Sigmoid colon (tissue), 6 donors: ENCODE measurements at regions not wholly inside any gene's neighbourhood (a gene's known extent, or its start where the extent isn't known, plus 50 kb on each side); places are given as distances from the start of the nearest gene placed in this dataset.

Experiments
- DNase-seq: peaks from one replicate; pipeline ENCODE4 v3.0.0-alpha.2; 2019
- H3K27ac ChIP-seq, 4 donors: fragments of 200-600 bp; sonication (generic); one replicate each; pipeline ENCODE4 v1.5.1; 2016 to 2019; ENCODE audit warnings: mild to moderate bottlenecking in 1 of 4
- H3K27me3 ChIP-seq, 3 donors: fragments of 200-600 bp; sonication (generic); one replicate each; pipeline ENCODE4 v1.5.1; 2019; ENCODE audit warnings: mild to moderate bottlenecking in 1 of 3
- H3K36me3 ChIP-seq, 4 donors: fragments of 200-600 bp; sonication (generic); one replicate each; pipeline ENCODE4 v1.5.1; 2016 to 2019
- H3K4me1 ChIP-seq, 4 donors: fragments of 200-600 bp; sonication (generic); one replicate each; pipeline ENCODE4 v1.5.1; 2017 to 2019
- H3K4me3 ChIP-seq, 4 donors: fragments of 200-600 bp; sonication (generic); one replicate each; pipeline ENCODE4 v1.5.1; 2017 to 2019; ENCODE audit warnings: mild to moderate bottlenecking in 2 of 4, moderate library complexity in 1 of 4
- H3K9me3 ChIP-seq, 4 donors: fragments of 200-600 bp in 3 of 4; sonication (generic) in 3 of 4; one replicate each; pipeline versions ENCODE4 v1.5.1 to v1.6.1; 2013 to 2019
- CTCF ChIP-seq, 4 experiments: fragments of 450-650 bp in 3 of 4; fragments of 200-600 bp in 1 of 4; IDR thresholded peaks; one replicate each; pipeline ENCODE4 v1.5.1; 2016 to 2019; ENCODE audit warnings: antibody characterized with exemption in 4 of 4, mild to moderate bottlenecking in 3 of 4, moderate library complexity in 2 of 4
- EP300 ChIP-seq, 4 donors: sonication (generic); formaldehyde crosslinking; IDR thresholded peaks; one replicate each; pipeline ENCODE4 v1.6.1; 2017; ENCODE audit warnings: antibody characterized with exemption in 4 of 4
- POLR2A ChIP-seq, 2 donors: fragments of 450-650 bp; IDR thresholded peaks; one replicate each; pipeline ENCODE4 v1.6.1; 2016; ENCODE audit warnings: antibody characterized with exemption in 2 of 2, mild to moderate bottlenecking in 2 of 2, moderate library complexity in 2 of 2
- POLR2AphosphoS5 ChIP-seq, 4 donors: sonication (generic); formaldehyde crosslinking; IDR thresholded peaks; one replicate each; pipeline ENCODE4 v1.6.1; 2017; ENCODE audit warnings: antibody characterized with exemption in 4 of 4
- WGBS, 2 donors: extraction: QIAGEN DNeasy Blood & Tissue Kit; methylation state at CpG; one replicate each; pipeline ENCODE4 v1.1.7; 2013; 5-methylcytosine and 5-hydroxymethylcytosine counted together
- intact Hi-C: fragments of 100-400 bp; cut with DNase I; formaldehyde crosslinking; loops from one replicate; pipeline ENCODE4 v1.15.1; 2023
- donor health status: healthy with polysubstance abuse.
- donor health status: healthy.

GRCh38 chr9:106797299-106797698, 65.7 kb upstream of the ZNF462 start:
- no peak overlapping the region for H3K4me3 ChIP-seq
- DNase-seq: no peak
- H3K4me1 ChIP-seq: peaks cover 0 to 44% (median 38%) of the 10 kb centered on the region in 4 donors
- no peaks in the 10 kb centered on the region for H3K9me3 ChIP-seq
- 15 to 72% methylated on average over 2 of the region's 2 CpGs for WGBS, 2 donors
- H3K36me3 ChIP-seq: no peaks in the 10 kb centered on the region
- intact Hi-C loops: no loop called here
- TF ChIP-seq POLR2AphosphoS5 (IDR thresholded peaks at IDR 0.05) (no peak), CTCF (IDR thresholded peaks at IDR 0.05) (no peak), POLR2A (IDR thresholded peaks at IDR 0.05) (no peak), EP300 (IDR thresholded peaks at IDR 0.05) (no peak)
- H3K27ac ChIP-seq: peak overlapping the region in 1 of 4 donors; percentile 51
- no peaks in the 10 kb centered on the region for H3K27me3 ChIP-seq

DNA sequence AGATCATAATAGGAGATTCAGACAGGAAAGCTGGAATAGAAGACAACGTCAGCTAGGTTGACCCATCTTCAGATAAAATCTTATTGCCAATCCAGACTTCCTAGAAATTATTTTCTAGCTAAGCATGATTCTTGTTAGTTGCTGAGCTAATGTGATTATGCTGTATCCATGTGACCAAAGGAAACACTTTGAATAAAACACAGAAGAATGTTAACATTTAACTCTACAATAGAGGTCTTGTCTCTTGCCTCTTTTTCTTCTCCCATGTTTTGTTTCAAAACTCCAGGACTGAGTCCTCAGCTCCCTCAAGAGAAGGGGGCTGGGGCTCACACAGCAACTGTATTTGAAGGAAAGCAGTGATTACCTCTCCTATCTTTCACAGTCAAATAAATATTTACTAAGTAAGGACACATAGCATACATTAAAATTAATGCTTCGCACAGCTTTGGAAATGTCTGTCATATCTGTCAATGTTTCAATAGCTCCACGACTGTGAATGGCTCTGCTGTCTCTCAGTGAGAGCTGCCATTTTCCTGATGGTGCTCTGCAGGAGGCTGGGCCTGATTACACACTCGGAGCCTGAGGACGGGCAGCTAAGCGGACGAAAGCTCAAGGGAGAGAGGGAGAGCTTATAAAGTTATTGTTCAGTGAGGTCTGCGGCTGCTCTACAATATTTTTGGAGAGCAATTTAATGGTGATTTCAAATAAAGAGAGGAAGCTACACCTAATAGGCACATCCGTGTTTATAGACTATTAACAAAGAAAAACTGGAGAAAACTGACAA, 64.8 kb upstream of the ZNF462 start:
- peak overlapping the region in 3 of 4 donors; percentile 33 to 51 (median 33) for H3K27ac ChIP-seq
- H3K27me3 ChIP-seq: no peaks in the 10 kb centered on the region
- TF ChIP-seq CTCF (IDR thresholded peaks at IDR 0.05): no peak
- TF ChIP-seq POLR2A (IDR thresholded peaks at IDR 0.05): no peak
- no peak for TF ChIP-seq EP300 (IDR thresholded peaks at IDR 0.05)
- no peak for TF ChIP-seq POLR2AphosphoS5 (IDR thresholded peaks at IDR 0.05)
- peaks cover 0 to 44% (median 38%) of the 10 kb centered on the region in 4 donors for H3K4me1 ChIP-seq
- H3K9me3 ChIP-seq: no peaks in the 10 kb centered on the region
- 85 to 88% methylated on average over 9 of the region's 9 CpGs for WGBS, 2 donors
- H3K4me3 ChIP-seq: no peak overlapping the region
- intact Hi-C loops: no loop called here
- DNase-seq: no peak
- H3K36me3 ChIP-seq: no peaks in the 10 kb centered on the region

DNA sequence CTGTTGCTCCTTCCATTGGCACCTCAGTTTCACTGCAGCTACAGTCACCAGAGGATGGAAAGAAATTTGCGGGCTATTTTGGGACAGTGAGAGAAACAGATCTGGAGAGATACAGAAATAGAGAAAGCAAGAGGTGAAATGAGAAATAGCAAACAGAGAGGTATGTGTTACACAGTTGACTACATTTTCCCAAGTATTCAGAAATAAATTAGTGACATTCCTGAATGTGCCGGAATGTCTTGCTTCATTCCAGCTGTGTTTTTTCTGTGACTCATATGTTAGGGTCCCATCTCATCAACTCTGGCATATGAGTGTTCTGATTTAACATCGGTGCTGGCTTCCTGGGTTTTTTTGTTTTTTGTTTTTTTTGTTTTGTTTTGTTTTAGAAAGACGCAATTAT, 63.8 kb upstream of the ZNF462 start:
- no peak for TF ChIP-seq CTCF (IDR thresholded peaks at IDR 0.05)
- TF ChIP-seq EP300 (IDR thresholded peaks at IDR 0.05): no peak
- no peak for TF ChIP-seq POLR2AphosphoS5 (IDR thresholded peaks at IDR 0.05)
- no peak for TF ChIP-seq POLR2A (IDR thresholded peaks at IDR 0.05)
- Histone ChIP-seq H3K4me1 (peaks cover 0 to 44% (median 38%) of the 10 kb centered on the region in 4 donors), H3K4me3 (no peak overlapping the region), H3K9me3 (no peaks in the 10 kb centered on the region), H3K27ac (peak overlapping the region in 2 of 4 donors; percentile 33 to 51), H3K27me3 (no peaks in the 10 kb centered on the region), H3K36me3 (no peaks in the 10 kb centered on the region)
- intact Hi-C loops: no loop called here
- WGBS, 2 donors: 83 to 91% methylated on average over 4 of the region's 4 CpGs
- DNase-seq: no peak

DNA sequence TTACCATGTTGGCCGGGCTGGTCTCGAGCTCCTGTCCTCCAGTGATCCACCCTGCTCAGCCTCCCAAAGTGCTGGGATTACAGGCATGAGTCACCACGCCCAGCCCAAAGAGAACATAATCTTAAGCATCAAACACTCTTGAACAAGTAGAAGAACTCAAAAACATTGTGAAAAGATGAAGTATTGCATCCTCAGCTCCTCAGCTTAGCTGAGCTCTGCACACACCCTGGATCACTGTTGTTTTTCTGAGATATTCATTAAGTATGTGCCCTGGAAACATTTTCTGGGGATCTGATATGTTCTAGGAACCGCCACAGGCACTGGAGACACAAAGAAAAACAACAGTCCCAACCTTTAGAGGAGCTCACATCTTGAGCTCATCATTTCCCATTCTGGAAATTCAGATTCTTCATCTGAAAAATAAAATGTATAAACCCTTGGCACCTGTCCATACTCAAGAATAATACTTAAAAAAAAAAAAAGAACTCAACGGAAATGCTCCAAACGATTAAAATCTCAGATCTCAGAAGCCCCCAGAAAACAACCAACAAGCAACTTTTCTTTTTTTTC, 62.2 kb upstream of the ZNF462 start:
- no peak overlapping the region for H3K27ac ChIP-seq
- no peaks in the 10 kb centered on the region for H3K27me3 ChIP-seq
- no peak for DNase-seq
- 91 to 92% methylated on average over 6 of the region's 6 CpGs for WGBS, 2 donors
- intact Hi-C loops: no loop called here
- H3K4me3 ChIP-seq: no peak overlapping the region
- no peaks in the 10 kb centered on the region for H3K36me3 ChIP-seq
- TF ChIP-seq EP300 (IDR thresholded peaks at IDR 0.05): no peak
- TF ChIP-seq POLR2A (IDR thresholded peaks at IDR 0.05): no peak
- no peak for TF ChIP-seq POLR2AphosphoS5 (IDR thresholded peaks at IDR 0.05)
- no peak for TF ChIP-seq CTCF (IDR thresholded peaks at IDR 0.05)
- peaks cover 0 to 41% (median 37%) of the 10 kb centered on the region in 4 donors for H3K4me1 ChIP-seq
- no peaks in the 10 kb centered on the region for H3K9me3 ChIP-seq
